HUES6 (cell line): ENCODE measurements at regions not wholly inside any gene's neighbourhood (a gene's known extent, or its start where the extent isn't known, plus 50 kb on each side); places are given as distances from the start of the nearest gene placed in this dataset.
"Not testable (repeated sequence)": the region's sequence is repeated elsewhere in the genome, so short reads cannot be mapped to it uniquely, and the experiment has no call there.

Experiments
- H3K27ac ChIP-seq: 2 replicates; pipeline ENCODE4 v1.7.0; 2013; ENCODE audit warnings: low read depth, mild to moderate bottlenecking, low read length, inconsistent platforms
- H3K27me3 ChIP-seq: 2 replicates; pipeline ENCODE4 v1.6.1; 2013; ENCODE audit warnings: low read length; ENCODE audit not compliant: control insufficient read depth, insufficient read depth
- H3K36me3 ChIP-seq: 2 replicates; pipeline ENCODE4 v1.6.1; 2013; ENCODE audit warnings: low read length; ENCODE audit not compliant: control insufficient read depth, insufficient read depth
- H3K4me1 ChIP-seq: 2 replicates; pipeline ENCODE4 v1.6.1; 2013; ENCODE audit warnings: low read length; ENCODE audit not compliant: control insufficient read depth, insufficient read depth
- H3K4me3 ChIP-seq: 2 replicates; pipeline ENCODE4 v1.5.1; 2013; ENCODE audit warnings: low read depth, low read length
- H3K9ac ChIP-seq: one replicate; pipeline ENCODE4 v1.6.1; 2013; ENCODE audit warnings: mild to moderate bottlenecking, low read length
- H3K9me3 ChIP-seq: 2 replicates; pipeline ENCODE4 v1.6.1; 2013; ENCODE audit warnings: low read depth, low read length; ENCODE audit not compliant: control insufficient read depth, insufficient read depth

DNA sequence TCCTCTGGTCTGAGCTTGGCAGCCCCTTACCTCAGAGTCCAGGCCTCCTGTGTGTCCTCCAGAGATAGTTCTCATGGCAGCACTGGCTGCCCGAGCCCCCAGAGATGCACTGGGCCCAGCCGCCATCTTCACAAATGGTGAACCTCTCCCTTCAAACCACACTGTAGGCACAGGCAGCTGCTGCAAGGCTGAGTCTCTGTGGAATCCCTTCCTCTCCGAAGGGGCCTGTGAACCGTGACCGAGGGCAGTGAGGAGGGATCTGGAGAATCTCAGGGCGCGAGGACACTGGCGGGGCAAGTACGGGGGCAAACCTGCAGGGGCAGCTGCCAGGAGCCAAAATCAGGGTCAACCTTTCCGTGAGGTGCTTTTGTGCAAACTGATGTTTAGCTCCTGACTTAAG, 69.5 kb upstream of the CFAP46 start:
- Histone ChIP-seq H3K9ac (no peak overlapping the region), H3K27ac (no peak overlapping the region), H3K4me1 (peaks cover 12% of the 10 kb centered on the region; the same call in 1 of the 2 replicates), H3K36me3 (no peaks in the 10 kb centered on the region), H3K9me3 (peaks cover 11% of the 10 kb centered on the region; the same call in 1 of the 2 replicates), H3K27me3 (no peaks in the 10 kb centered on the region), H3K4me3 (no peak overlapping the region)

DNA sequence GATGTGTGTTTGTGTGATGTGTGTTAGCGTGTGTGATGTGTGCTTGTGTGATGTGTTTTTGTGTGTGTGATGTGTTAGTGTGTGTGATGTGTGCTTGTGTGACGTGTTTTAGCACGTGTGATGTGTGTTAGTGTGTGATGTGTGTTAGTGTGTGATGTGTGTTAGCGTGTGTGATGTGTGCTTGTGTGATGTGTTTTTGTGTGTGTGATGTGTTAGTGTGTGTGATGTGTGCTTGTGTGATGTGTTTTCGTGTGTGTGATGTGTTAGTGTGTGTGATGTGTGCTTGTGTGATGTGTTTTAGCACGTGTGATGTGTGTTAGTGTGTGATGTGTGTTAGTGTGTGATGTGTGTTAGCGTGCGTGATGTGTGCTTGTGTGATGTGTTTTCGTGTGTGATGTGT, 69.0 kb upstream of the CFAP46 start:
- not testable (repeated sequence) for H3K36me3 ChIP-seq, H3K27ac ChIP-seq, H3K4me3 ChIP-seq, H3K9ac ChIP-seq, H3K27me3 ChIP-seq
- Histone ChIP-seq H3K4me1 (peaks cover 12% of the 10 kb centered on the region; the same call in 1 of the 2 replicates), H3K9me3 (peaks cover 11% of the 10 kb centered on the region; the same call in 1 of the 2 replicates)

GRCh38 chr10:133010843-133011179, 68.4 kb upstream of the CFAP46 start:
- Histone ChIP-seq H3K9me3 (peaks cover 11% of the 10 kb centered on the region; the same call in 1 of the 2 replicates), H3K4me1 (peaks cover 12% of the 10 kb centered on the region; the same call in 1 of the 2 replicates)
- H3K36me3 ChIP-seq, H3K9ac ChIP-seq, H3K27ac ChIP-seq, H3K4me3 ChIP-seq, H3K27me3 ChIP-seq: not testable (repeated sequence)

DNA sequence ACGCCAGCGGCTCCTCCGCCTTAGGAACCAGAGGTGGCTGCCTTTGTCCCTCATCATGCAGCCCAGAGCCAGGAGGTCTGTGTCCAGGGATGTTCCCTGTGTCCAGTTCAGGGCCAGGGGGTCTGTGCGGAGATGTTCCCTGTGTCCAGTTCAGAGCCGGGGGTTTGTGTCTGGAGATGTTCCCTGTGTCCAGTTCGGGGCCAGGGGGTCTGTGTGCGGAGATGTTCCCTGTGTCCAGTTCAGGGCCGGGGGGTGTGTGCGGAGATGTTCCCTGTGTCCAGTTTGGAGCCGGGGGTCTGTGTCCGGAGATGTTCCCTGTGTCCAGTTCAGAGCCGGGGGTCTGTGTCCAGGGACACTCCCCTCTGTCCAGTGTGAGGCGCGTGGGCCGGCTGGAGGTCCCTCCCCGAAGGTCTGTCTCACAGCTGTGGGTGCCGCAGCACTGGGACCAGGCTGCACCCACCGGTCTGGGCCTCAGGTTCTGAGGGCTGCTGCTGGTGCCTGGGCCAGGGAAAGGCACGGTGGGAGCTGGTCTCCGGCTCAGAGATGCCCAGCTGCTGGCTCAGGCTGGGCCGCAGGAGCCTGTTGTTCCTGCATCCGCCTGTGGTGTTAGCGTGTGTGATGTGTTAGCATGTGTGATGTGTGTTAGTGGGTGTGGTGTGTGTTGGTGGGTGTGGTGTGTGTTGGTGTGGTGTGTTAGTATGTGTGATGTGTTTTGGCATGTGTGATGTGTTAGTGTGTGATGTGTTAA, 67.9 kb upstream of the CFAP46 start:
- no peak overlapping the region for H3K4me3 ChIP-seq

DNA sequence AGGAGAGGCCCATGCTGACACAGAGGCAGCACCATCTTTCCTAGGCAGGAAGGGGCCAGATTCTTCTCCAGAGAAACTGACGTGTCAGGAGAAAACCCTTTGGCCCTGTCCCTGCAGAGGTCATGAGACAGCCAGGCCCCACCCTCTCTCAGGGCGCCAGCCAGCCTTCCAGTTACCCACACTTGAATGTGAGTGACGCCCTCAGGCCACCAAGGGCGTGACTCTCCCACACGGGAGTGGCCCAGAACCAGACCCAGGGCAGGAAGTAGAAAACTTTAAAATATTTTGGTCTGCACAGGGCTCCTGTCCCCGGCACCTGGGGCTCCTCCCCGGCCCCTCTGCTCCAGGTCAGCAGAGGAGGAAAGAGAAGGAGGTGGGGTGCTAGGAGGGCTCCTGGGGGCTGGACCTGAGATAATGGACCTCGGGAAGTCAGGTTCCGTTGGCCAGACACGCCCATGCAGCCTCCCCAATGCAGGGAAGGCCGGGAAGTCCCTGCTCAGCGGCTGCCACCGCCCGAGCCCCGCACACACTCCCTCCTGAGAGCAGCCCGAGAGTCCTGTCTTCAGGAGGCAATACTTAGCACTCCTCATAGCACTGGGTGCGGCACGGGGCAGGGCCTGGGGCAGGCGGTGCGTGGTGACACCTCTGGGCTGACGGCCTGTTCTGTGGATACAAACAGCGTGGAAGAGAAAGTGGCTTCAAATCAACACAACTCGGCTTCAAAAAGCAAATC, 67.0 kb upstream of the CFAP46 start:
- no peaks in the 10 kb centered on the region for H3K36me3 ChIP-seq
- H3K9ac ChIP-seq: no peak overlapping the region
- H3K4me3 ChIP-seq: no peak overlapping the region
- no peak overlapping the region for H3K27ac ChIP-seq
- H3K27me3 ChIP-seq: no peaks in the 10 kb centered on the region
- H3K9me3 ChIP-seq: peaks cover 11% of the 10 kb centered on the region; the same call in 1 of the 2 replicates
- peaks cover 12% of the 10 kb centered on the region; the same call in 1 of the 2 replicates for H3K4me1 ChIP-seq

More for the DNA sequence above, 67.9 kb upstream of the CFAP46 start:
- Histone ChIP-seq H3K9ac (no peak overlapping the region), H3K4me1 (peaks cover 12% of the 10 kb centered on the region; the same call in 1 of the 2 replicates), H3K27me3 (no peaks in the 10 kb centered on the region), H3K9me3 (peaks cover 11% of the 10 kb centered on the region; the same call in 1 of the 2 replicates), H3K36me3 (no peaks in the 10 kb centered on the region), H3K27ac (no peak overlapping the region)

GRCh38 chr10:133008736-133009135, 66.4 kb upstream of the CFAP46 start:
- Histone ChIP-seq H3K27me3 (no peaks in the 10 kb centered on the region), H3K4me1 (peaks cover 12% of the 10 kb centered on the region; the same call in 1 of the 2 replicates), H3K9ac (no peak overlapping the region), H3K9me3 (peaks cover 11% of the 10 kb centered on the region; the same call in 1 of the 2 replicates), H3K36me3 (no peaks in the 10 kb centered on the region), H3K27ac (no peak overlapping the region), H3K4me3 (no peak overlapping the region)

DNA sequence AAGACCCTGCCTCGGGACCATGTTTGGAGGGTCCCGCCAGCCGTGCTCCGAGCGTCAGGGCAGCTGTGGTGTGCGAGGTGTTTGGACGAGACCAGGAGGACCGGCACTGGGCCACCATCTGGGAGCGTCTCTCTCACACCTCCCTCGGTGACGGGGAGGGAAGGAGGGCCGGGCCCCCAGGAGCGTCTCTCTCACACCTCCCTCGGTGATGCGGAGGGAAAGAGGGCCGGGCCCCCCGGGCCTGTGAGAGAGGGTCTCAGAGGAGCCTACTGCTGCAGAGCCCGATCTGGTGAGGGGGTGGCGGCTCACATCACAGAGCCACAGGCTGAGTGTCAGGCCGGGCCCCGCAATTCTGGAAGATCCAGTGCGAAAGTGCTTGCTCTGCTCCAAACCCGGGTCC, 65.8 kb upstream of the CFAP46 start:
- no peak overlapping the region for H3K9ac ChIP-seq
- peaks cover 12% of the 10 kb centered on the region; the same call in 1 of the 2 replicates for H3K4me1 ChIP-seq
- H3K27ac ChIP-seq: no peak overlapping the region
- H3K9me3 ChIP-seq: peaks cover 11% of the 10 kb centered on the region; the same call in 1 of the 2 replicates
- no peak overlapping the region for H3K4me3 ChIP-seq
- H3K27me3 ChIP-seq: no peaks in the 10 kb centered on the region
- no peaks in the 10 kb centered on the region for H3K36me3 ChIP-seq

DNA sequence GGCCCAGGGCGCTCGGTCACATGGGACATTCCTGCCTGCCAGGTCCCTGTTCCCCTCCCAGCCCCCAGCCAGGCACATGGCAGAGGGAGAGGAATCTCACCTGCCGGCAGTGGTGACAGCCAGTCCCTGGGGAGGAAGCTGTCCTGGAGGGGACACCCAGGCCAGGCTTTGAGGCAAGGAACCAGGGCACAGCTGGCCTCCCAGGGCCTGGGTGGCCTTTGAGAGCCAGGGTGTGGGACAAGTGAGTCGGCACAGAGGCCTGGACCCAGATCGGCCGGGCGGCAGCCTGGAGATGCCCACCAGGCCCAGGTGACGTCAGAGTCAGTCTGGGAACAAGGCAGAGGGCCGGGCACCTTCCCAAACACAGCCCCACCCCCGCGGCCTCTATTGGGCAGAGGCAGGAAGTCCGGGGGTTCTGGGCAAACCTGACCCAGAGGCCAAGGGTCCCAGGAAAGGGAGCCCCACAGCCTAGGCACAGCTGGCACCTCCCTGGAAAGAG, 65.0 kb upstream of the CFAP46 start:
- H3K9ac ChIP-seq: no peak overlapping the region
- peaks cover 12% of the 10 kb centered on the region; the same call in 1 of the 2 replicates for H3K4me1 ChIP-seq
- no peak overlapping the region for H3K27ac ChIP-seq
- peaks cover 11% of the 10 kb centered on the region; the same call in 1 of the 2 replicates for H3K9me3 ChIP-seq
- H3K4me3 ChIP-seq: no peak overlapping the region
- no peaks in the 10 kb centered on the region for H3K36me3 ChIP-seq
- H3K27me3 ChIP-seq: no peaks in the 10 kb centered on the region

DNA sequence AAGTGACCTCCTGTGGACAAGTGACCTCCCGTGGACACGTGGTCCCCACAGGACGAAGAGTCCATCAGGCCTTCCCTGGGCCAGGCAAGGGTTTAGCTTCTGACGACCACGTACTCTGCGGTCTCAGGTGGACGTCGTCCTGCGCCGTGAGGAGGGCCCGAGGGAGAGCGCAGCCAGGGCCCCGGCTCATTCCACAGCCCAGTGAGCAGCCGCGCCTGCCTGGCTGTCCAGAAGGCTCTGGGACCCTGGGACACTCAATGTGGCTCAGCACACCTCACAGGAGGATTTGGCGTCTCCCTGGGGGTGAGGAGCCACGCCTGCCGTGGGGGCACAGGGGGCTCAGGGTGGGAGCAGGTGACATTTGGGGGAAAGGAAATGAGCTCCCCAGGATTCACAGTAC, 64.4 kb upstream of the CFAP46 start:
- H3K27ac ChIP-seq: no peak overlapping the region
- peaks cover 11% of the 10 kb centered on the region; the same call in 1 of the 2 replicates for H3K9me3 ChIP-seq
- no peak overlapping the region for H3K4me3 ChIP-seq
- H3K36me3 ChIP-seq: no peaks in the 10 kb centered on the region
- peaks cover 12% of the 10 kb centered on the region; the same call in 1 of the 2 replicates for H3K4me1 ChIP-seq
- no peak overlapping the region for H3K9ac ChIP-seq
- H3K27me3 ChIP-seq: no peaks in the 10 kb centered on the region

DNA sequence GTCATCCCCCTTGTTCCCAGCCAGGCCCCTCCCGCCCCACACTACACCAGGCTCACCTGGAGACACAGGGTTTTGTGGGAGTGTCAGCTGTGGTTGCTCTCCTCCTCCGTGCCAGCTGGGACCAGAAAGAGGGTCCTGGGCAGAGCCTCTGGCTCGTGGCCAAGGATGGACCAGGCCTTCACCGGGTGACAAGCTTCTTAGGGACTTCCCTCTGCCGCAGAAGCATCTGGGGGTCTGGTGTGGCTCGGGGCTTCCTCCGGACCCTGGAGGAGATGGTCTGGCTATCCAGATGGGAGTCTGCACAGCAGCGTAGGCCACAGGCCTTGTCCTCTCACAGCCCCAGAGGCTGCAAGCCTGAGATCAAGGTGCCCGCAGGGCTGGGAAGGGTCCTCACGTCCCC, 63.8 kb upstream of the CFAP46 start:
- Histone ChIP-seq H3K4me3 (no peak overlapping the region), H3K36me3 (no peaks in the 10 kb centered on the region), H3K27me3 (no peaks in the 10 kb centered on the region), H3K9me3 (peaks cover 5% of the 10 kb centered on the region; the same call in 1 of the 2 replicates), H3K9ac (no peak overlapping the region), H3K4me1 (peaks cover 12% of the 10 kb centered on the region; the same call in 1 of the 2 replicates), H3K27ac (no peak overlapping the region)

DNA sequence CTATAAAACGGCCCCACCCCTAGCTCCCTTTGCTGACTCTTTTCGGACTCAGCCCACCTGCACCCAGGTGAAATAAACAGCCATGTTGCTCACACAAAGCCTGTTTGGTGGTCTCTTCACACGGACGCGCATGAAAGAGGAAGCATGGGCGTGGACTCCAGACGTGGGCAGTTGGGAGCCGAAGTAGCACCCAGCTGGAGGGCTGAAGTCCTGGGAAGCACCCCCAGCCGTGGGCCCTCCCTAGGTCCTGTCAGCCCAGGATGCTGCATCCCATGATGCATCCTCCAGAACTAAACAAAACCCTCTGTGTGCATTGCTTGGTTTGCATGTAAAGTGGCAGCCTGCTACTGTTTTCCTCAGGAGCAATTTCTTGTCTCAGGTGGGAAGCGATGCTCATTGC, 62.1 kb upstream of the CFAP46 start:
- Histone ChIP-seq H3K27me3 (no peaks in the 10 kb centered on the region), H3K4me1 (peaks cover 8% of the 10 kb centered on the region; the same call in 1 of the 2 replicates), H3K9ac (no peak overlapping the region)

More for the DNA sequence above, 62.1 kb upstream of the CFAP46 start:
- Histone ChIP-seq H3K36me3 (no peaks in the 10 kb centered on the region), H3K4me3 (no peak overlapping the region), H3K9me3 (no peaks in the 10 kb centered on the region), H3K27ac (no peak overlapping the region)
